ENCODE measurements at regions not wholly inside any gene's neighbourhood (a gene's known extent, or its start where the extent isn't known, plus 50 kb on each side); places are given as distances from the start of the nearest gene placed in this dataset.

DNA sequence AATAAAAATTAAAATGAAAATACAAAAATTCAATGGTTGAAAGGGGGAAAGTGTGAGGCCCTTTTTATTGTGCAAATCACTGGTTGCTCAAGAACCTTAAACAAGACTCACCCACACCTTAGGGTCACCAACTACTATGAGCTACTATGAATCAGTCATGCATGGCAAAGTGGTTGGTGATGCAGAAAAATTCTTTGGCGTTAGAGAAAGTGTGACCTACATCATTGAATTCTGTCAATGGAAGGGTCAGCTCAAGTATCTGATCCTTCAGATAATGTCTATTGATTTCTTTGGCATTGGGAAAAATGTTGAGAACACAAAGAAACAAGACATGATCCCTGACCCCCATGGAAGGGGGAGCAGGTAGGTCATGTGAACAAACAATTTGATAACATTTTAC, 149.7 kb upstream of the ADCY2 start:
- no peak for DNase-seq (ENCODE audit: unreplicated experiment)
- intact Hi-C loops (cut with micrococcal nuclease) = no loop called here
- Mint-ChIP-seq H3K9me3 (ENCODE audit: unreplicated experiment) (no peaks in the 10 kb centered on the region), H3K4me3 (ENCODE audit: unreplicated experiment) (no peak overlapping the region), H3K4me1 (ENCODE audit: insufficient read depth, unreplicated experiment) (no peaks in the 10 kb centered on the region), H3K36me3 (ENCODE audit: insufficient read depth, unreplicated experiment) (no peaks in the 10 kb centered on the region), H3K27me3 (ENCODE audit: insufficient read depth, unreplicated experiment) (peaks cover 7% of the 10 kb centered on the region), H3K27ac (ENCODE audit: low read depth, unreplicated experiment) (no peak overlapping the region)
- TF ChIP-seq CTCF (IDR thresholded peaks at IDR 0.05; ENCODE audit: unreplicated experiment) = no peak
- ChIA-PET POLR2A (no interaction called here), CTCF (no interaction called here)
- BruUV-seq (replicated peaks) = no TSS peak

GRCh38 chr5:7250004-7250403, 145.9 kb upstream of the ADCY2 start:
- POLR2A ChIA-PET = no interaction called here
- BruUV-seq (replicated peaks) = no TSS peak
- intact Hi-C loops (cut with micrococcal nuclease) = no loop called here
- no peak for TF ChIP-seq CTCF (IDR thresholded peaks at IDR 0.05; ENCODE audit: unreplicated experiment)
- no peak overlapping the region for H3K27ac Mint-ChIP-seq (ENCODE audit: low read depth, unreplicated experiment)
- peaks cover 11% of the 10 kb centered on the region for H3K27me3 Mint-ChIP-seq (ENCODE audit: insufficient read depth, unreplicated experiment)
- CTCF ChIA-PET = interaction anchor here (0.9 to 1.7 kb wide), 2 partner anchors 565 to 567 kb away, joined by 3 to 5 read pairs; no protein-coding TSS in a partner anchor
- H3K36me3 Mint-ChIP-seq (ENCODE audit: insufficient read depth, unreplicated experiment) = no peaks in the 10 kb centered on the region
- H3K4me3 Mint-ChIP-seq (ENCODE audit: unreplicated experiment) = no peak overlapping the region
- H3K9me3 Mint-ChIP-seq (ENCODE audit: unreplicated experiment) = no peaks in the 10 kb centered on the region
- no peak for DNase-seq (ENCODE audit: unreplicated experiment)
- H3K4me1 Mint-ChIP-seq (ENCODE audit: insufficient read depth, unreplicated experiment) = no peaks in the 10 kb centered on the region

DNA sequence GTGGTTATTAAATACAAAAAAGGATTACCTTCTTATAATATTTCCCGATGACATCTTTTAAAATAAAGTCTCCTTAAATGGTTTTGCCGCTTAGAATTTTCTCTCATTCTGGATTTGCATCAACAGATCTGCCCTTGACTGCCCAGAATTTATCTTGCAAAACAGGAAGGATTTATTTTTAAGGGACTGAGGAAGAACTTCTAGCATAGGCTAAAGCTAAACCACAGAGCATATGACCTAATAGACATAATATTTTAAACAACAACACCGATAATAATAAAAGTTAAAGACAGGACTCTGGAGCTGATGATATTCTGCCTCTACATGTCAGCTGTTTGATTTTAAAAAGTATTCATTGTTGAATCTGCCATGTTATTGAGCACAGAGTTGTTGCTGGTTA, 145.3 kb upstream of the ADCY2 start:
- intact Hi-C loops (cut with micrococcal nuclease) = no loop called here
- BruUV-seq (replicated peaks) = no TSS peak
- Mint-ChIP-seq H3K27me3 (ENCODE audit: insufficient read depth, unreplicated experiment) (peaks cover 17% of the 10 kb centered on the region), H3K9me3 (ENCODE audit: unreplicated experiment) (no peaks in the 10 kb centered on the region), H3K4me1 (ENCODE audit: insufficient read depth, unreplicated experiment) (no peaks in the 10 kb centered on the region), H3K36me3 (ENCODE audit: insufficient read depth, unreplicated experiment) (no peaks in the 10 kb centered on the region), H3K4me3 (ENCODE audit: unreplicated experiment) (no peak overlapping the region), H3K27ac (ENCODE audit: low read depth, unreplicated experiment) (no peak overlapping the region)
- ChIA-PET CTCF (interaction anchor here (1.3 to 1.7 kb wide), 2 partner anchors 11 to 566 kb away, joined by 3 to 5 read pairs; no protein-coding TSS in a partner anchor), POLR2A (no interaction called here)
- no peak for DNase-seq (ENCODE audit: unreplicated experiment)
- no peak for TF ChIP-seq CTCF (IDR thresholded peaks at IDR 0.05; ENCODE audit: unreplicated experiment)

GRCh38 chr5:7251132-7251531, 144.8 kb upstream of the ADCY2 start:
- H3K4me1 Mint-ChIP-seq (ENCODE audit: insufficient read depth, unreplicated experiment) = no peaks in the 10 kb centered on the region
- intact Hi-C loops (cut with micrococcal nuclease) = no loop called here
- H3K27ac Mint-ChIP-seq (ENCODE audit: low read depth, unreplicated experiment) = no peak overlapping the region
- DNase-seq (ENCODE audit: unreplicated experiment) = no peak
- CTCF ChIA-PET = interaction anchor here (1.3 to 1.7 kb wide), 2 partner anchors 10 to 566 kb away, joined by 3 to 5 read pairs; no protein-coding TSS in a partner anchor
- TF ChIP-seq CTCF (IDR thresholded peaks at IDR 0.05; ENCODE audit: unreplicated experiment) = no peak
- no peaks in the 10 kb centered on the region for H3K36me3 Mint-ChIP-seq (ENCODE audit: insufficient read depth, unreplicated experiment)
- H3K4me3 Mint-ChIP-seq (ENCODE audit: unreplicated experiment) = no peak overlapping the region
- POLR2A ChIA-PET = no interaction called here
- no TSS peak for BruUV-seq (replicated peaks)
- H3K27me3 Mint-ChIP-seq (ENCODE audit: insufficient read depth, unreplicated experiment) = peaks cover 22% of the 10 kb centered on the region
- H3K9me3 Mint-ChIP-seq (ENCODE audit: unreplicated experiment) = no peaks in the 10 kb centered on the region

Measured in MCF 10A (cell line).